ENCODE measurements at regions not wholly inside any gene's neighbourhood (a gene's known extent, or its start where the extent isn't known, plus 50 kb on each side); places are given as distances from the start of the nearest gene placed in this dataset.
A peak's percentile ranks its signal among the peaks of the same experiment; 100 is the strongest.

- peak overlapping the region; percentile 44 to 57 for H3K27ac ChIP-seq
- no peaks in the 10 kb centered on the region for H3K27me3 ChIP-seq
- DNase-seq = no peak
- no peak overlapping the region for H3K4me3 ChIP-seq
- no peaks in the 10 kb centered on the region for H3K36me3 ChIP-seq
- intact Hi-C loops (cut with DNase I; ENCODE audit: low total_unique reads) = no loop called here
- H3K4me1 ChIP-seq = peaks cover 0 to 3% of the 10 kb centered on the region in 2 donors
- no peak for TF ChIP-seq POLR2A (IDR thresholded peaks at IDR 0.05)
- no peak for TF ChIP-seq CTCF (IDR thresholded peaks at IDR 0.05)
- H3K9me3 ChIP-seq = no peaks in the 10 kb centered on the region
Measured at GRCh38 chr6:168989421-168989820, 264.2 kb downstream of the THBS2 start.

- H3K9me3 ChIP-seq = no peaks in the 10 kb centered on the region
- no peaks in the 10 kb centered on the region for H3K36me3 ChIP-seq
- peak overlapping the region; percentile 44 to 57 for H3K27ac ChIP-seq
- no peak overlapping the region for H3K4me3 ChIP-seq
- H3K4me1 ChIP-seq = peaks cover 0 to 3% of the 10 kb centered on the region in 2 donors
- no peak for TF ChIP-seq POLR2A (IDR thresholded peaks at IDR 0.05)
- TF ChIP-seq CTCF (IDR thresholded peaks at IDR 0.05) = no peak
- H3K27me3 ChIP-seq = no peaks in the 10 kb centered on the region
- DNase-seq = peak; percentile 60 to 64
- intact Hi-C loops (cut with DNase I; ENCODE audit: low total_unique reads) = no loop called here
Measured at GRCh38 chr6:168988801-168989200, 264.8 kb downstream of the THBS2 start.

- no peaks in the 10 kb centered on the region for H3K27me3 ChIP-seq
- peak overlapping the region; percentile 44 to 57 for H3K27ac ChIP-seq
- TF ChIP-seq CTCF (IDR thresholded peaks at IDR 0.05) (no peak), POLR2A (IDR thresholded peaks at IDR 0.05) (no peak)
- no peak for DNase-seq
- peaks cover 0 to 3% of the 10 kb centered on the region in 2 donors for H3K4me1 ChIP-seq
- intact Hi-C loops (cut with DNase I; ENCODE audit: low total_unique reads) = no loop called here
- H3K36me3 ChIP-seq = no peaks in the 10 kb centered on the region
- H3K9me3 ChIP-seq = no peaks in the 10 kb centered on the region
- H3K4me3 ChIP-seq = no peak overlapping the region
Measured at GRCh38 chr6:168988280-168988679, 265.4 kb downstream of the THBS2 start.

- DNase-seq = no peak
- no peak for TF ChIP-seq CTCF (IDR thresholded peaks at IDR 0.05)
- Histone ChIP-seq H3K27me3 (no peaks in the 10 kb centered on the region), H3K4me3 (no peak overlapping the region), H3K36me3 (no peaks in the 10 kb centered on the region), H3K27ac (no peak overlapping the region), H3K9me3 (peaks cover 0 to 5% of the 10 kb centered on the region in 2 donors), H3K4me1 (peaks cover 0 to 3% of the 10 kb centered on the region in 2 donors)
- intact Hi-C loops (cut with DNase I; ENCODE audit: low total_unique reads) = no loop called here
Measured at GRCh38 chr6:168985705-168986104, 267.9 kb downstream of the THBS2 start.

- no peaks in the 10 kb centered on the region for H3K36me3 ChIP-seq
- no peak overlapping the region for H3K4me3 ChIP-seq
- TF ChIP-seq CTCF (IDR thresholded peaks at IDR 0.05) (no peak), POLR2A (IDR thresholded peaks at IDR 0.05) (no peak)
- H3K27me3 ChIP-seq = no peaks in the 10 kb centered on the region
- DNase-seq = no peak
- H3K4me1 ChIP-seq = no peaks in the 10 kb centered on the region
- H3K9me3 ChIP-seq = peaks cover 0 to 16% of the 10 kb centered on the region in 2 donors
- no peak overlapping the region for H3K27ac ChIP-seq
- intact Hi-C loops (cut with DNase I; ENCODE audit: low total_unique reads) = no loop called here
Measured at GRCh38 chr6:168983925-168984324, 269.7 kb downstream of the THBS2 start.
